ENCODE measurements at regions not wholly inside any gene's neighbourhood (a gene's known extent, or its start where the extent isn't known, plus 50 kb on each side); places are given as distances from the start of the nearest gene placed in this dataset.
"Not testable (repeated sequence)": the region's sequence is repeated elsewhere in the genome, so short reads cannot be mapped to it uniquely, and the experiment has no call there.

- no peaks in the 10 kb centered on the region for H3K4me1 Mint-ChIP-seq
- no peak overlapping the region for H3K4me3 Mint-ChIP-seq
- no peaks in the 10 kb centered on the region for H3K27me3 Mint-ChIP-seq
- no peak for ATAC-seq (replicated peaks)
- H3K27ac Mint-ChIP-seq: no peak overlapping the region
- no peaks in the 10 kb centered on the region for H3K36me3 Mint-ChIP-seq (ENCODE audit: low read depth)
- H3K9me3 Mint-ChIP-seq: peaks cover 15% of the 10 kb centered on the region
Observed at GRCh38 chr21:21968810-21969209, 970.6 kb downstream of the NCAM2 start.

DNA sequence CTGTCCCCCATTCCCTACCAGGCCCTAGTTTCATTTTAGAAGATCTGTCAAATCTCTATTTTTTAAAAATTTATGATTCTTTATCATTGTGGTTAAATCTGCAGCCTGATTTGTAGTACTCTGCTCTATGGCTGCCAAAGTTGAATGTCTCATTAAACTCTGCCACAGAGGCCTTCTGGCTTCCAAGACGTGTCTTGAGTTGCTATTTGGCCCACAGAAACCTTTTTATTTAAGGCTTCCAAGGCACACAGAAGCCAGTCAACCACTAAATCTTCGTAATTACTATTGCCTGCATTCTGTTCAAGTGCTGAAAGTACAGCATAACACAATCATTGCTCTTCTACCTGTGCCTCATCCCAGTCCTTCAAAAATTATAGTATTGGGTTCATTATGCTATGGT is 971.0 kb downstream of the NCAM2 start:
- ATAC-seq (replicated peaks): no peak
- Mint-ChIP-seq H3K4me1 (no peaks in the 10 kb centered on the region), H3K27ac (no peak overlapping the region), H3K9me3 (peaks cover 12% of the 10 kb centered on the region), H3K4me3 (no peak overlapping the region), H3K36me3 (ENCODE audit: low read depth) (no peaks in the 10 kb centered on the region), H3K27me3 (no peaks in the 10 kb centered on the region)

DNA sequence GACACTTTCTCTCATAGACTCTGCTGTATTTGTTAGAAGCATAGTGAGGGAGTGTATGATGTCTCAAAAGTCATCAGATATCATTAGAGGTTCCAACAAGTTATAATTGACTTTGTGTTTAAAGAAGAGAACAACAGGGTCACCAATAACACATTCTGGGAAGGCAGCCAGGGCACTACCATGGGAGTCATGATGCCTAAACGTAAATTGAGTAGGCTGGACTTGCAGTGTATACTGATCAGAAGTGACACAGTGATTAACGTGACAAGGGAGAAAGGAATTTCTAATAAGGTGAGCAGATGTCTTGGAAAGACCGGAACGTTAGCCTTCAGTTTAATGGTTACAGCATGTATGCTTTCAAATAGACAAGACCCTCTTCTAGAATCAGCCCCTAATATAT is 973.2 kb downstream of the NCAM2 start:
- no peak for ATAC-seq (replicated peaks)
- H3K4me1 Mint-ChIP-seq: no peaks in the 10 kb centered on the region
- no peak overlapping the region for H3K4me3 Mint-ChIP-seq
- H3K27me3 Mint-ChIP-seq: no peaks in the 10 kb centered on the region
- H3K27ac Mint-ChIP-seq: no peak overlapping the region
- peaks cover 8% of the 10 kb centered on the region for H3K9me3 Mint-ChIP-seq
- H3K36me3 Mint-ChIP-seq (ENCODE audit: low read depth): no peaks in the 10 kb centered on the region

GRCh38 chr21:21973806-21974205 is 975.6 kb downstream of the NCAM2 start:
- H3K27me3 Mint-ChIP-seq: no peaks in the 10 kb centered on the region
- H3K36me3 Mint-ChIP-seq (ENCODE audit: low read depth): no peaks in the 10 kb centered on the region
- ATAC-seq (replicated peaks): no peak
- H3K4me3 Mint-ChIP-seq: no peak overlapping the region
- H3K4me1 Mint-ChIP-seq: no peaks in the 10 kb centered on the region
- H3K27ac Mint-ChIP-seq: no peak overlapping the region
- peaks cover 7% of the 10 kb centered on the region for H3K9me3 Mint-ChIP-seq

DNA sequence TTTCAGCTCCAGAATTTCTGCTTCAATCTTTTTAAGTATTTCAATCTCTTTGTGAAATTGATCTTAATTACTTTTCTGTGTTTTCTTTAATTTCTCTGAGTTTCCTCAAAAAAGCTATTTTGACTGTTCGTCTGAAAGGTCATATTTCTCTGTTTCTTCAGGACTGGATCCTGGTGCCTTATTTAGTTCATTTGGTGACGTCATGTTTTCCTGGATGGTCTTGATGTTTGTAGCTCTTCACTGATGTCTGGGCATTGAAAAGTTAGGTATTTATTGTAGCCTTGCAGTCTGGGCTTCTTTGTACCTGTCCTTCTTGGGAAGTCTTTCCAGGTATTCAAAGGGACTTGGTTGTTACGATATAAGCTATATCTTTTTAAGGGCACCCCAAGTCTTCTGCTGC is 998.7 kb downstream of the NCAM2 start:
- Mint-ChIP-seq H3K4me1 (no peaks in the 10 kb centered on the region), H3K4me3 (no peak overlapping the region), H3K36me3 (ENCODE audit: low read depth) (no peaks in the 10 kb centered on the region), H3K9me3 (peaks cover 14% of the 10 kb centered on the region), H3K27me3 (no peaks in the 10 kb centered on the region), H3K27ac (no peak overlapping the region)
- ATAC-seq (replicated peaks): no peak

- Mint-ChIP-seq H3K27me3 (no peaks in the 10 kb centered on the region), H3K9me3 (peaks cover 14% of the 10 kb centered on the region), H3K36me3 (ENCODE audit: low read depth) (no peaks in the 10 kb centered on the region), H3K27ac (no peak overlapping the region), H3K4me1 (no peaks in the 10 kb centered on the region), H3K4me3 (no peak overlapping the region)
- ATAC-seq (replicated peaks): no peak
Observed at GRCh38 chr21:21997390-21998333, 999.5 kb downstream of the NCAM2 start.

- Mint-ChIP-seq H3K27ac (no peak overlapping the region), H3K4me1 (no peaks in the 10 kb centered on the region), H3K9me3 (peaks cover 3% of the 10 kb centered on the region), H3K4me3 (no peak overlapping the region), H3K36me3 (ENCODE audit: low read depth) (no peaks in the 10 kb centered on the region), H3K27me3 (no peaks in the 10 kb centered on the region)
- ATAC-seq (replicated peaks): no peak
Observed at GRCh38 chr21:22019766-22020165, 1021.6 kb downstream of the NCAM2 start.

- Mint-ChIP-seq H3K27me3 (no peaks in the 10 kb centered on the region), H3K36me3 (ENCODE audit: low read depth) (no peaks in the 10 kb centered on the region), H3K4me3 (no peak overlapping the region), H3K4me1 (no peaks in the 10 kb centered on the region), H3K27ac (no peak overlapping the region), H3K9me3 (peaks cover 3% of the 10 kb centered on the region)
- no peak for ATAC-seq (replicated peaks)
Observed at GRCh38 chr21:22020221-22020620, 1022.0 kb downstream of the NCAM2 start.

GRCh38 chr21:22023896-22024295 is 1025.7 kb downstream of the NCAM2 start:
- not testable (repeated sequence) for ATAC-seq (replicated peaks); H3K27ac Mint-ChIP-seq; H3K9me3 Mint-ChIP-seq; H3K4me3 Mint-ChIP-seq; H3K36me3 Mint-ChIP-seq (ENCODE audit: low read depth); H3K4me1 Mint-ChIP-seq; H3K27me3 Mint-ChIP-seq

- Mint-ChIP-seq H3K4me1 (no peaks in the 10 kb centered on the region), H3K4me3 (no peak overlapping the region), H3K27ac (no peak overlapping the region), H3K9me3 (peaks cover 6% of the 10 kb centered on the region), H3K27me3 (no peaks in the 10 kb centered on the region), H3K36me3 (ENCODE audit: low read depth) (no peaks in the 10 kb centered on the region)
- no peak for ATAC-seq (replicated peaks)
Observed at GRCh38 chr21:22044431-22044830, 1046.2 kb downstream of the NCAM2 start.

DNA sequence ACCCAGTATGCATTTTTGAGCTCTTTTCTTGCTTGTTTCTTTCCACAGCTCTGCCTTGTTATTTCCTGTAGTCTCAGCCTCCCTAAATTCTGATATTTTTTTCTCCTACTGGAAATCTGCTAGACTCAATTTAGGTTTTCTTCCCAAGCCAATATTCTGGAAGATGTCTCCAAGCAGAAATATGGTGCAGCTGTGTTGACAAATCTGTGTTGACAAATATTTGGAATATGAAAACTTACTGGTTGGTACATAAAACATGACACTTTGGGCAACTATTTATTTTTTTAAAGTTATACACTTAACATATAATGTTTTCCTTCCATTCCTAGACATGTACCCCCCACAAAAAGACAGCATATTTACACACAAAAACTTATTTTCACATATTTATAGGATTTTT is 1048.4 kb downstream of the NCAM2 start:
- ATAC-seq (replicated peaks): no peak
- Mint-ChIP-seq H3K4me3 (no peak overlapping the region), H3K27ac (no peak overlapping the region), H3K9me3 (peaks cover 4% of the 10 kb centered on the region), H3K4me1 (no peaks in the 10 kb centered on the region), H3K36me3 (ENCODE audit: low read depth) (no peaks in the 10 kb centered on the region), H3K27me3 (no peaks in the 10 kb centered on the region)

DNA sequence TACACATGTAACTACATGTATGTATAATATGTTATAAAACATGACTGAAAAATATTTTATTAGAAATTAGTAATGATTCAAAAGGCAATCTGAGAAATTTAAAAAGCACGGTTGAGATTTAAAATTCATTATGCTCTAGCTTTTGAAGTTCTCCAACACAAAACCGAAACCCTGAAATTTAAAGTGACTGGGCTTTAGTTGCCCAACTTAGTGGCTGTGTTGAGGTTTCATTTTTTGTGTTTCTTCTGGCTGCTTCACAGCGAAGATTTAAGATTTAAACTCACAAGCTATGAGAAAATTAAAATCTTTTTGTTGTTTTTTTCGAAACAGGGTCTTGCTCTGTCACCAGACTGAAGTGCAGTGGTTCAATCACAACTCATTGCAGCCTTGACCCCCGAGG is 1058.7 kb downstream of the NCAM2 start:
- Mint-ChIP-seq H3K36me3 (ENCODE audit: low read depth) (no peaks in the 10 kb centered on the region), H3K9me3 (no peaks in the 10 kb centered on the region), H3K27me3 (no peaks in the 10 kb centered on the region), H3K4me1 (no peaks in the 10 kb centered on the region), H3K27ac (no peak overlapping the region), H3K4me3 (no peak overlapping the region)
- no peak for ATAC-seq (replicated peaks)

DNA sequence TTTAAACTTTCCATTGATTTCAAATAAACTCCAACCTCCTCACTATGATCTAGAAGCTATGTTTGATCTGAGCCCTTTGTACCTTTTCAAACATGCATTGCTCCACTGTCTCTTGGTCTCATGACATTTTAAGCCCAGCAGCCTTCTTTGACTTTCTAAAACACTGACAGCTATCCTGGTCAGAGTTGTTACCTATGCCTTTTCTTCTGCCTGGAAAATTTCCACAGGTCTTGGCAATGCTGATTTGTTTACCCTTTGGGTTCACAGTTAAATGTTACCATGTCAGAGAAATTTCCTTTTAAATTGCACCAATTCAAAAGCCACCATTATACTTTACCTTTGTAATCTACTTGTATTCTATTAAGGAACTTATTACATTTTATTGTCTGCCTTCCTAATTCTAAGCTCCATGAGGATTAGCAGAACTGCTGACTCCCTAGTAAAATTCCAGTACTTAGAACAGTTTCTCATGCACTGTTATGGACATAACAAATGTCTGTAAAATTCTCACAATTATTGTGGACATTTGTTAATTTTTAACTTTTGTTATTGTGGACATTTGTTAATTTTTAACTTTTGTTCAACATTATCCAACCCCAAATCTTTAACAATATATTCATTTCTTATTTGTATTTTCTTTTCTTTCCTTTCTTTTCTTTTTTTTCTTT is 1064.4 kb downstream of the NCAM2 start:
- Mint-ChIP-seq H3K27ac (no peak overlapping the region), H3K4me1 (no peaks in the 10 kb centered on the region), H3K27me3 (no peaks in the 10 kb centered on the region), H3K4me3 (no peak overlapping the region), H3K36me3 (ENCODE audit: low read depth) (no peaks in the 10 kb centered on the region), H3K9me3 (peaks cover 6% of the 10 kb centered on the region)
- no peak for ATAC-seq (replicated peaks)

DNA sequence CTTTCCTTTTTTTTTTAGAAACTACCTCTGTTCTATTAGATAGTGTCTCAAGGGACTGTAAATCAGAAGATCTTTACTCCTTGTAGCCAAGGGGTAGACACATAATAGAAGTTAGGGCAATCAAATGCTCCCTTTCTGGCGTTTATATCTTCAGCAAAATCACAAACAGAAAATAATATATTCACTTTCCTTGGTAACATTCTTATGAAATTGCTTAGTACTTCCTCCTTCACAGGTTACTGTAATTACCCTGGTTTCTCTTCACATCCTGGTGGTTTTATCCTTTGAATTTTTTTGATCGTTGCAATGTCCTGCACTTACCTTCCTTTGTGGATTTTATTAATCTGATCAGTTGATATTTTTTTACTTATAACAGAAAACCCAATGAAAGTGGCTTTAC is 1064.9 kb downstream of the NCAM2 start:
- Mint-ChIP-seq H3K4me1 (no peaks in the 10 kb centered on the region), H3K36me3 (ENCODE audit: low read depth) (no peaks in the 10 kb centered on the region), H3K4me3 (no peak overlapping the region), H3K9me3 (peaks cover 6% of the 10 kb centered on the region), H3K27me3 (no peaks in the 10 kb centered on the region), H3K27ac (no peak overlapping the region)
- no peak for ATAC-seq (replicated peaks)

DNA sequence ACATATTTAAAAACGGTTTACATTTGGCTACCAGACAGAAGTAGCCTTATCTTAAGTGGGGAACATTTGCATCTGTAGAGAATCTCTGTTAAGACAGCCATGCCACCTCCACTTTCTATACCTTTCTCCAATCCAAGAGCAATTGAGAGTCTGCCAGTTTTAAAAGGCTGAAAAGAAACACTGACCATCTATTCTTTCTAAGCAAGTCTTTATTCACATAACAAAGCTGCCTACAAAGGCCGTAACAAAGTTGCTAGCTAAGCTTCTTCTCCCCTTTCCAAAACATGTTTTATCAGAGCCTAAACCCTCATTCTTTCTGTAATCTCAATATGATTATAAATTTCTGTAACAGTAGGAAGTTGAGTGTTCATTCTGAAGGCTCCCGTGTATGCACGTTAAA is 1078.3 kb downstream of the NCAM2 start:
- H3K36me3 Mint-ChIP-seq (ENCODE audit: low read depth): no peaks in the 10 kb centered on the region
- H3K4me3 Mint-ChIP-seq: no peak overlapping the region
- no peaks in the 10 kb centered on the region for H3K27me3 Mint-ChIP-seq
- ATAC-seq (replicated peaks): no peak
- no peak overlapping the region for H3K27ac Mint-ChIP-seq
- H3K9me3 Mint-ChIP-seq: peaks cover 3% of the 10 kb centered on the region
- H3K4me1 Mint-ChIP-seq: no peaks in the 10 kb centered on the region

Measured in activated T-helper 17 cell treated with anti-CD3 and anti-CD28 coated beads, Interleukin-2, amount 50 U/mL, for 72 hours (primary cell).